DND-41 (cell line): ENCODE measurements at regions not wholly inside any gene's neighbourhood (a gene's known extent, or its start where the extent isn't known, plus 50 kb on each side); places are given as distances from the start of the nearest gene placed in this dataset.
"Not testable (repeated sequence)": the region's sequence is repeated elsewhere in the genome, so short reads cannot be mapped to it uniquely, and the experiment has no call there.

ENCODE experiments used
- ATAC-seq: fragments of 200-7000 bp; cut with Tn5 transposase; 3 replicates; pipeline ENCODE4 v1.9.1; 2021; ENCODE audit warnings: low read depth; ENCODE audit not compliant: insufficient read depth
- DNase-seq: peaks from one replicate; pipeline ENCODE4 v3.0.0-alpha.2; 2020
- H2AFZ ChIP-seq: 2 replicates; pipeline ENCODE4 v1.6.0; 2012; ENCODE audit warnings: low read depth, low read length
- H3K27ac ChIP-seq: 2 replicates; pipeline ENCODE4 v1.5.1; 2012; ENCODE audit warnings: low read length, inconsistent platforms
- H3K27me3 ChIP-seq: fragments of 200-600 bp; sonication (generic); 2 replicates; pipeline ENCODE4 v1.6.0; 2012; ENCODE audit warnings: low read length, mild to moderate bottlenecking, inconsistent platforms; ENCODE audit not compliant: insufficient read depth, poor library complexity
- H3K36me3 ChIP-seq: 2 replicates; pipeline ENCODE4 v1.5.1; 2012; ENCODE audit warnings: low read length, inconsistent platforms; ENCODE audit not compliant: insufficient read depth
- H3K4me1 ChIP-seq: 2 replicates; pipeline ENCODE4 v1.5.1; 2012; ENCODE audit warnings: mild to moderate bottlenecking, low read length; ENCODE audit not compliant: insufficient read depth
- H3K4me2 ChIP-seq: 2 replicates; pipeline ENCODE4 v1.6.0; 2012; ENCODE audit warnings: mild to moderate bottlenecking, moderate library complexity, low read length, inconsistent platforms; ENCODE audit not compliant: insufficient read depth
- H3K4me3 ChIP-seq, 2 experiments: fragments of 200-600 bp in 1 of 2; shearing (Covaris generic) in 1 of 2; 2 replicates each; pipeline ENCODE4 v1.5.1; 2012 to 2016; ENCODE audit warnings: inconsistent platforms in 2 of 2, low read length in 2 of 2, mild to moderate bottlenecking in 2 of 2, low read depth in 1 of 2, moderate library complexity in 1 of 2
- H3K79me2 ChIP-seq: 2 replicates; pipeline ENCODE4 v1.6.0; 2012; ENCODE audit warnings: low read length, inconsistent platforms; ENCODE audit not compliant: insufficient read depth
- H3K9ac ChIP-seq: 2 replicates; pipeline ENCODE4 v1.6.0; 2012; ENCODE audit warnings: low read depth, mild to moderate bottlenecking, inconsistent platforms, low read length, moderate library complexity
- H3K9me3 ChIP-seq: 2 replicates; pipeline ENCODE4 v1.5.1; 2012; ENCODE audit warnings: low read length, moderate library complexity, mild to moderate bottlenecking, inconsistent platforms; ENCODE audit not compliant: insufficient read depth, severe bottlenecking
- H4K20me1 ChIP-seq: 2 replicates; pipeline ENCODE4 v1.6.0; 2012; ENCODE audit warnings: low read length; ENCODE audit not compliant: insufficient read depth
- CTCF ChIP-seq: IDR thresholded peaks from 2 replicates; pipeline ENCODE4 v1.5.1; 2012; ENCODE audit warnings: borderline replicate concordance, low read length, moderate library complexity, mild to moderate bottlenecking; ENCODE audit not compliant: poor library complexity, severe bottlenecking; ENCODE audit errors: extremely low read depth
- EZH2 ChIP-seq: IDR thresholded peaks from 3 replicates; pipeline ENCODE4 v1.6.1; 2012; ENCODE audit warnings: borderline replicate concordance, low read depth, mild to moderate bottlenecking, moderate library complexity, low read length, inconsistent platforms; ENCODE audit not compliant: severe bottlenecking

DNA sequence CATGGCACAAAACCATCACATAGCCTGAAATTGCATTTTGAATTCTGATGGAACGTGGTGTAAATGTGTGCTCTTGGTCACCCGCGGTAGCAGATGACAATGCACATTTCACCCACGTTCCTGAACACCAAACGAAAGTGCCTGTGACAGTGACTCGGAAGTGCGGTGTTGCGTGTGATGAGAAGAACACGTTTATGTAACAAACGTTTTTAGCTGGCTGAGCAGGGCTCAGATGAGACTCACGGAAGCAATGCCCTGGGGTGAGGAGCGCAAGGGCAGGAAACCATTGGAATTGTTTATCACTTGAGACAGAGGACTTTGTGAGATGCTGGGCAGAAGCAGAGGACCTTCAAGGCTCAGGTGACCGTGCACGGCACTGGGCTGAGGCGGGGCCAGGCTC, 449.2 kb upstream of the CFAP20DC start:
- Histone ChIP-seq H3K9ac (no peak overlapping the region), H3K4me1 (no peaks in the 10 kb centered on the region), H3K27me3 (no peaks in the 10 kb centered on the region), H3K36me3 (no peaks in the 10 kb centered on the region), H3K4me3 (no peak overlapping the region), H4K20me1 (no peaks in the 10 kb centered on the region), H3K79me2 (no peaks in the 10 kb centered on the region), H3K27ac (no peak overlapping the region), H3K9me3 (no peaks in the 10 kb centered on the region), H2AFZ (no peak overlapping the region), H3K4me2 (no peak overlapping the region)
- TF ChIP-seq CTCF (no peak), EZH2 (no peak)
- DNase-seq (no peak), ATAC-seq (no peak)

DNA sequence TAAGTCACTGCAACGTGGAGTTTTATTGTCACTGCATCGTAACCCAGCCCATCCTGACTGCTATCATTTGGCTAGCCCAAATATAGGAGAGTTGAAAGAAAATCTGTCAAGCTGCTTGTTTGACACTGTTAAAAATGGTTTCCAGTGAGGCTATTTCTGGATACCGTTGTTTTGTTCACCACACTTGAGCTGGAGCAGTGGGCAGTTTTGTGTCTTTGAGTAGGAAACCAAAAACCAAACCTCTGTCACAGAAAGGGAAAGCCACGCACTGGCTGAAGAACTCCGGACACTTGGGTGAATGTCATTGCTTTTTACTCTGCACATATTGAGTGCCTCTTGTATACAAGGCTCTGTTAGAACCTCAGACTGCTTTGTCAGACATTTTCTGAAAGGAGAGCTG, 446.4 kb upstream of the CFAP20DC start:
- no peak overlapping the region for H3K27ac ChIP-seq
- H3K9ac ChIP-seq, result no peak overlapping the region
- no peak overlapping the region for H2AFZ ChIP-seq
- H3K4me1 ChIP-seq, result no peaks in the 10 kb centered on the region
- no peaks in the 10 kb centered on the region for H3K36me3 ChIP-seq
- H4K20me1 ChIP-seq, result no peaks in the 10 kb centered on the region
- ATAC-seq (no peak), DNase-seq (no peak)
- no peaks in the 10 kb centered on the region for H3K79me2 ChIP-seq
- H3K9me3 ChIP-seq, result no peaks in the 10 kb centered on the region
- H3K27me3 ChIP-seq, result no peaks in the 10 kb centered on the region
- TF ChIP-seq EZH2, result no peak
- TF ChIP-seq CTCF, result no peak
- H3K4me2 ChIP-seq, result no peak overlapping the region
- no peak overlapping the region for H3K4me3 ChIP-seq

DNA sequence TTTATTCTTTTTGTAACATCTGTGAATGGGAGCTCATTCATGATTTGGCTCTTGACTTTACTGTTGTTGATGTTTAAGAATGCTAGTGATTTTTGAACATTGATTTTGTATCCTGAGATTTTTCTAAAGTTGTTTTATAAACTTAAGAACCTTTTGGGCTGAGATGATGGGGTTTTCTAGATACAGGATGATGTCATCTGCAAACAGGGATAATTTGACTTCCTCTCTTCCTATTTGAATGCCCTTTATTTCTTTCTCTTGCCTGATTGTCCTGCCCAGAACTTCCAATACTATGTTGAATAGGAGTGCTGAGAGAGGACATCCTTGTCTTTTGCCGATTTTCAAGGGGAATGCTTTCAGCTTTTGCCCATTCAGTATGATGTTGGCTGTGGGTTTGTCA, 445.1 kb upstream of the CFAP20DC start:
- DNase-seq, H3K4me1 ChIP-seq, H2AFZ ChIP-seq, H3K36me3 ChIP-seq, H3K9me3 ChIP-seq, H3K27me3 ChIP-seq, H3K4me3 ChIP-seq, ATAC-seq, H3K27ac ChIP-seq, H4K20me1 ChIP-seq, H3K79me2 ChIP-seq, H3K4me2 ChIP-seq, H3K9ac ChIP-seq: not testable (repeated sequence)

DNA sequence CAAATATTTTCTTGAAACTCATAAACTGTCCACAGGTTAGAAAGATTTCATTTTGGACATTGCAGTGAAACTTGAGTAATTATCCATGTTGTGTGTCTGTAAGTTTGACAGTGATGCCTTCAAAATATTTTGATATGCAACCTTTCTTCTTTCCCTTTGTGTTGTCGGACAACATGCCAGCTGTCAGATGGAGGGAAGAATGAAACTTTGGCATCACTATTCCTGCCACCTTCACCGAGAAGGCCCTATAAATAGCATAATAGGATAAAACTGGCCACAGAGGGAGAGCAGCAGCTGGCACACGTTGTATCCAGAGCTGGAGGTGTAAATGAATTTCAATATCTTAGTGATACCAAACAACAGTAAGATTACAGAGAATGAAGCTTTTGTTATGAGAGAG, 436.7 kb upstream of the CFAP20DC start:
- no peaks in the 10 kb centered on the region for H3K27me3 ChIP-seq
- TF ChIP-seq EZH2, result no peak
- TF ChIP-seq CTCF, result no peak

More for the DNA sequence above, 436.7 kb upstream of the CFAP20DC start:
- DNase-seq (no peak), ATAC-seq (no peak)
- H3K4me2 ChIP-seq, result no peak overlapping the region
- H3K4me1 ChIP-seq, result no peaks in the 10 kb centered on the region
- no peaks in the 10 kb centered on the region for H3K79me2 ChIP-seq
- H3K4me3 ChIP-seq, result no peak overlapping the region
- no peaks in the 10 kb centered on the region for H3K36me3 ChIP-seq
- no peaks in the 10 kb centered on the region for H4K20me1 ChIP-seq
- no peaks in the 10 kb centered on the region for H3K9me3 ChIP-seq
- no peak overlapping the region for H3K9ac ChIP-seq
- no peak overlapping the region for H3K27ac ChIP-seq
- H2AFZ ChIP-seq, result no peak overlapping the region
